ENCODE measurements at regions not wholly inside any gene's neighbourhood (a gene's known extent, or its start where the extent isn't known, plus 50 kb on each side); places are given as distances from the start of the nearest gene placed in this dataset.

- Histone ChIP-seq H3K27ac (no peak overlapping the region), H3K4me3 (no peak overlapping the region), H3K27me3 (peaks cover 13% of the 10 kb centered on the region), H3K36me3 (no peaks in the 10 kb centered on the region), H3K4me1 (peaks cover 14% of the 10 kb centered on the region), H3K9me3 (no peaks in the 10 kb centered on the region)
- no peak for TF ChIP-seq EP300 (IDR thresholded peaks at IDR 0.05)
- TF ChIP-seq POLR2A (IDR thresholded peaks at IDR 0.05): no peak
- TF ChIP-seq CTCF (IDR thresholded peaks at IDR 0.05): no peak
- TF ChIP-seq POLR2AphosphoS5 (IDR thresholded peaks at IDR 0.05): no peak
- 76% methylated on average over 9 of the region's 9 CpGs for WGBS
- DNase-seq (ENCODE audit: low spot score in 2 of 2): no peak
These were observed 1135.8 kb downstream of the BCL11B start for GRCh38 chr14:98136012-98136789.

- 32% methylated on average over 13 of the region's 13 CpGs for WGBS
- Histone ChIP-seq H3K9me3 (no peaks in the 10 kb centered on the region), H3K27ac (no peak overlapping the region)
These were observed 1134.6 kb downstream of the BCL11B start for GRCh38 chr14:98137131-98138025.

GRCh38 chr14:98138666-98139065 lies 1133.3 kb downstream of the BCL11B start:
- Histone ChIP-seq H3K4me1 (peaks cover 14% of the 10 kb centered on the region), H3K9me3 (no peaks in the 10 kb centered on the region), H3K4me3 (no peak overlapping the region), H3K36me3 (no peaks in the 10 kb centered on the region), H3K27me3 (peaks cover 13% of the 10 kb centered on the region), H3K27ac (no peak overlapping the region)
- no peak for DNase-seq (ENCODE audit: low spot score in 2 of 2)
- TF ChIP-seq POLR2A (IDR thresholded peaks at IDR 0.05) (no peak), CTCF (IDR thresholded peaks at IDR 0.05) (peak; percentile 25 to 64)
- 8% methylated on average over 6 of the region's 6 CpGs for WGBS

More at GRCh38 chr14:98137131-98138025, 1134.6 kb downstream of the BCL11B start:
- no peak for TF ChIP-seq EP300 (IDR thresholded peaks at IDR 0.05)
- no peak for TF ChIP-seq POLR2A (IDR thresholded peaks at IDR 0.05)
- TF ChIP-seq POLR2AphosphoS5 (IDR thresholded peaks at IDR 0.05): no peak
- no peak for TF ChIP-seq CTCF (IDR thresholded peaks at IDR 0.05)
- Histone ChIP-seq H3K36me3 (no peaks in the 10 kb centered on the region), H3K27me3 (peaks cover 13% of the 10 kb centered on the region), H3K4me1 (peaks cover 14% of the 10 kb centered on the region), H3K4me3 (no peak overlapping the region)
- DNase-seq (ENCODE audit: low spot score in 2 of 2): no peak

GRCh38 chr14:98140862-98141530 lies 1131.0 kb downstream of the BCL11B start:
- no peaks in the 10 kb centered on the region for H3K36me3 ChIP-seq
- TF ChIP-seq POLR2A (IDR thresholded peaks at IDR 0.05): no peak
- TF ChIP-seq CTCF (IDR thresholded peaks at IDR 0.05): no peak
- TF ChIP-seq POLR2AphosphoS5 (IDR thresholded peaks at IDR 0.05): no peak
- no peak for TF ChIP-seq EP300 (IDR thresholded peaks at IDR 0.05)
- no peak overlapping the region for H3K4me3 ChIP-seq
- peaks cover 8% of the 10 kb centered on the region for H3K27me3 ChIP-seq
- H3K27ac ChIP-seq: no peak overlapping the region
- WGBS: 91% methylated on average over 7 of the region's 7 CpGs
- DNase-seq (ENCODE audit: low spot score in 2 of 2): no peak
- no peaks in the 10 kb centered on the region for H3K9me3 ChIP-seq
- peaks cover 18% of the 10 kb centered on the region for H3K4me1 ChIP-seq

Data from suprapubic skin (tissue), 4 donors.